Adrenal gland (tissue), 5 donors: ENCODE measurements at regions not wholly inside any gene's neighbourhood (a gene's known extent, or its start where the extent isn't known, plus 50 kb on each side); places are given as distances from the start of the nearest gene placed in this dataset.

ENCODE experiments used
- POLR2A ChIP-seq, 2 donors: fragments of 450-650 bp; IDR thresholded peaks; one replicate each; pipeline ENCODE4 v1.6.1; 2017; ENCODE audit warnings: antibody characterized with exemption in 2 of 2, mild to moderate bottlenecking in 2 of 2, moderate library complexity in 1 of 2
- TF ChIP-seq, protein P1 (sequence below), 6 experiments: fragments of 450-650 bp in 4 of 6; fragments of 200-600 bp in 2 of 6; sonication (generic) in 1 of 6; IDR thresholded peaks; 1 replicate in 5 of 6; 2 replicates in 1 of 6; pipeline versions ENCODE4 v1.5.1 to v1.8.0; 2016 to 2021; ENCODE audit warnings: antibody characterized with exemption in 6 of 6, mild to moderate bottlenecking in 2 of 6, moderate library complexity in 1 of 6
- donor health status: DM: no; HTN: no; CAD: no.

DNA sequence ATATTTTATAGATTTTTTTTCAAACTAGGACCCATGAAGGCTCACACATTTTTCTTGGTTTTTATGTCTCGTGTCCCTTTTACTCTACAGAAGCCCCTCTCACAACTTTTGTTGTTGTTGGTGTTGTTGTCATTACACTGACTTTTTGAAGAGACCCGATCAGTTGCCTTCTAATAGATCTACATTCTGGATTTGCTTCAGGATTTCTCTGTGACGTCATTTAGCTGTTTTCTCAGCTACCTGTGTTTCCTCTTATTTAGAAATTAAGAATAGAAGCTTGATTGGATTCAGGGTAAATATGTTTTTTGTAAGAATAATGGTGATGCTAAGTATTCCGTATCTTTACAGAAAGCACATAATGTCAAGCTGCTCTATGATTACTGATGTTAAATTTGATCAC, 213.3 kb upstream of the ZNF462 start:
- no peak for TF ChIP-seq POLR2A (IDR thresholded peaks at IDR 0.05)
- TF ChIP-seq, protein P1, sequence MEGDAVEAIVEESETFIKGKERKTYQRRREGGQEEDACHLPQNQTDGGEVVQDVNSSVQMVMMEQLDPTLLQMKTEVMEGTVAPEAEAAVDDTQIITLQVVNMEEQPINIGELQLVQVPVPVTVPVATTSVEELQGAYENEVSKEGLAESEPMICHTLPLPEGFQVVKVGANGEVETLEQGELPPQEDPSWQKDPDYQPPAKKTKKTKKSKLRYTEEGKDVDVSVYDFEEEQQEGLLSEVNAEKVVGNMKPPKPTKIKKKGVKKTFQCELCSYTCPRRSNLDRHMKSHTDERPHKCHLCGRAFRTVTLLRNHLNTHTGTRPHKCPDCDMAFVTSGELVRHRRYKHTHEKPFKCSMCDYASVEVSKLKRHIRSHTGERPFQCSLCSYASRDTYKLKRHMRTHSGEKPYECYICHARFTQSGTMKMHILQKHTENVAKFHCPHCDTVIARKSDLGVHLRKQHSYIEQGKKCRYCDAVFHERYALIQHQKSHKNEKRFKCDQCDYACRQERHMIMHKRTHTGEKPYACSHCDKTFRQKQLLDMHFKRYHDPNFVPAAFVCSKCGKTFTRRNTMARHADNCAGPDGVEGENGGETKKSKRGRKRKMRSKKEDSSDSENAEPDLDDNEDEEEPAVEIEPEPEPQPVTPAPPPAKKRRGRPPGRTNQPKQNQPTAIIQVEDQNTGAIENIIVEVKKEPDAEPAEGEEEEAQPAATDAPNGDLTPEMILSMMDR (IDR thresholded peaks at IDR 0.05) = no peak
